ENCODE measurements at regions not wholly inside any gene's neighbourhood (a gene's known extent, or its start where the extent isn't known, plus 50 kb on each side); places are given as distances from the start of the nearest gene placed in this dataset.

- no peak for DNase-seq
Observed at GRCh38 chr21:43348170-43348766, 78.7 kb downstream of the SIK1 start.

GRCh38 chr21:43347461-43348169 is 79.3 kb downstream of the SIK1 start:
- DNase-seq = no peak

DNA sequence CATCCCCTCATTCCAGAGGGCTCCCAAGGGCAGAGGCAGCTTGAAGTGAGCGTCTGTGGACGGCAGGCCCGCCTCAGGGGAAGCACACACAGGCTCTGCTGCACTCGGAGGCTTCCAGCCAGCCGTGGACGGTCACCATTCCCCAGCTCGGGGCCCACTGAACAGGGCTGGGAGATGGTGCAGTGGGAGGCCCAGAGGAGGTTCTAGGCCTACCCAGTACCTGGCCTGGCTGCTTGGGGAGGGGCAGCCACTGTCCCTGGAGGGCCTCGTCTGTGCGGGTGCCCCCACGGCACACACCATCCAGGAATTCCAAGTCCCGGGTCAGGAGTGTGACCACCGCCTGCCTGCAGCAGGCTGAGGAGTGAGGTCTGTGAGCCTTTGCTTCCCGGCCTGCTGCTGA is 80.4 kb downstream of the SIK1 start:
- DNase-seq = no peak

GRCh38 chr21:43345746-43346409 is 81.1 kb downstream of the SIK1 start:
- no peak for DNase-seq

- DNase-seq = no peak
Observed at GRCh38 chr21:43345046-43345745, 81.7 kb downstream of the SIK1 start.

- DNase-seq = no peak
Observed at GRCh38 chr21:43343992-43344886, 82.7 kb downstream of the SIK1 start.

DNA sequence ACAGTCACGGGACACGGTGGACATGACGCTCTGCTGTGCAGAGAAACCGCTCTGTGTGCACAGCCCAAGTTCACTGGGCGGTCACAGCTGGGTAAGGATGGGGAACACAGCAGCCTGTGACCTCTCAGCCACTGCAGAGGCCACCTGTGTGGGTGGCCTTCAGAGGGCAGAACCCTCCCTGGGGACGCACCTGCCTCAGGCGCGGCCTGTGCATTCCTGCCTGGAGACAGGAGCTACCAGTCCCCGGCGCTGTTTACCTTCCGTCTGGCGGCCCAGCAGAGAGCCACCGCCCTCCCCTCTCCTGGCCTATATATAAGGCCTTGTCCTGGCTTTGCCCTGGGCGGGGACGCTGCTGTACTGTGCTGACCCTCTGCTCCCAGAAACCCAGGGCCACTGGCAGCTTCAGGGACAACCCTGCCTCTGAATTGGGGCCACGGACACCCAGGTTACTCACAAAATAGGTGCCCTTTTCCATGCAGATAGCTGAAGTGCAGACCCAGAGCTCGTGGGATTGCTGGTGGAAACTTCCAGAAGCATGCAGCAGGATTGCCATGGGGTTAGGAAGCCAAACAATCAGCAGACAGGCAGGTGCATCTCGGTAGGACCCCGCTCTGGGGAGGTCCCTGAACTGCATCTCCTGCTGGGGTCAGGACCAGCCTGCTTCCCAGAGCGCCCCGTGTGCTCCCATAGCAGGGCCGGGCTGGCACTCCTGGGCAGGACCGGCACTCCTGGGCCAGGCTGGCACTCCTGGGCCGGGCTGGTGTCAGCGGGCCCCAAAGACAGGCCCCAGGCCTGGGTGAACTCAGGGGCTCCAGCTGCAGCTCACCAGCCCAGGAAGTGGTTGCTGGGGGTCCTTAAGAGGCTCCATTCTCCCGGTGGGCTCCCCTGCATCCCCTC is 83.6 kb downstream of the SIK1 start:
- DNase-seq = no peak

GRCh38 chr21:43342301-43342881 is 84.5 kb downstream of the SIK1 start:
- DNase-seq = no peak

GRCh38 chr21:43341378-43342161 is 85.4 kb downstream of the SIK1 start:
- DNase-seq = no peak

- no peak for DNase-seq
Observed at GRCh38 chr21:43340491-43341377, 86.2 kb downstream of the SIK1 start.

DNA sequence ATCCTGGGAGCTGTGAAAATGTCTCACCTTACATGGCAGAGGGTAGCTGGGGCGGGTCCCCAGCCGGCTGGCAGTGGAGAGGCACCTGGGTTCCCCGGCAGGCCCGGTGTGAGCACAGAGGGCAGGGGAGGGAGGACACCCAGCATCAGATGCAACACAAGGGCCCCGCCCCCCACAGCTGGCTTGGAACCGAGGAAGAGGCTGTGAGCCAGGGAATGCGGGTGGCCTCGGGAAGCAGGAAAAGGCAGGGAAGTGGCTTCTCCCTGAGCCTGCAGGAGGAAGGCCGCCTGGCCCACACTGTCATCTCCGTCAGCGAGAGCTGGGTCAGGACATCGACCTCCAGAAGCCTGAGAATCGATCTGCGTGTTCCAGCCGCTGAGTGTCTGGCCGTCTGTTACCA is 87.3 kb downstream of the SIK1 start:
- DNase-seq = no peak

DNA sequence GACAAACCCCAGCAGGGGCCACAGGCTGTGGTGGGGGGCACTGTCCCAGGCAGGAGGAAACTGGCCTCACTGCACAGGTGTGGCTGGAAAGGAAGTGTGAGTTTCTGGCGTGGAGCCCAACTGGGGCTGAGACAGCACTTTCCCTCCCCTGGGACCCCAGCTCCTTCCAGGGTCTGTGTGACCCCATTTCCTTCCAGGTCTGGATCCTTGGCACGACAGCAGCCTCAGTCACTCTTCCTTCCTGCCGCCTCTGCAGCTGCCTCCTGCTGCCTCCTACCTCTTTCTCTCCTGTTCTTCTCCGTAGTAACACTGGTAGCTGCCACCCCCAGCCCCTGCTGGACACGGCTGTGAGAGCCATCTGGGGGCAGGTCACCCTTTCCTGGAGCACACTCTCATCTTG is 88.0 kb downstream of the SIK1 start:
- DNase-seq = no peak

GRCh38 chr21:43337901-43338655 is 88.9 kb downstream of the SIK1 start:
- DNase-seq = no peak

DNA sequence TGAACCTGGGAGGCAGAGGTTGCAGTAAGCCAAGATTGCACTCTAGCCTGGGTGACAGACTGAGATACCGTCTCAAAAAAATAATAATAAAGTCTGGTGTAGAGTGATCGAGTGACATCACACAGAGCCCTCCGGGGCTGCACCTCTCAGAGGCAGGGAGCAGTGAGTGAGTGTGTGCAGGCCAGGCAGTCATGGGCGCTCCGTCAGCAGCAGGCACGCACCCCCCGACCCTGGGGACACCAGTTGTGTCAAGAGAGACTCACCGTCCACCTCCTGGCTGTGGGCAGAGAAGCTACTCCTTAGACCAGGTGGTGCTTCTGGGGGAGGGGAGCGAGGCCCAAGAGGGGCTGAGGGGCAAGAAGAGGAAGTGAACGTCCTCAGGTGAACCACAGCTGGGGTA is 91.8 kb downstream of the SIK1 start:
- DNase-seq = no peak

DNA sequence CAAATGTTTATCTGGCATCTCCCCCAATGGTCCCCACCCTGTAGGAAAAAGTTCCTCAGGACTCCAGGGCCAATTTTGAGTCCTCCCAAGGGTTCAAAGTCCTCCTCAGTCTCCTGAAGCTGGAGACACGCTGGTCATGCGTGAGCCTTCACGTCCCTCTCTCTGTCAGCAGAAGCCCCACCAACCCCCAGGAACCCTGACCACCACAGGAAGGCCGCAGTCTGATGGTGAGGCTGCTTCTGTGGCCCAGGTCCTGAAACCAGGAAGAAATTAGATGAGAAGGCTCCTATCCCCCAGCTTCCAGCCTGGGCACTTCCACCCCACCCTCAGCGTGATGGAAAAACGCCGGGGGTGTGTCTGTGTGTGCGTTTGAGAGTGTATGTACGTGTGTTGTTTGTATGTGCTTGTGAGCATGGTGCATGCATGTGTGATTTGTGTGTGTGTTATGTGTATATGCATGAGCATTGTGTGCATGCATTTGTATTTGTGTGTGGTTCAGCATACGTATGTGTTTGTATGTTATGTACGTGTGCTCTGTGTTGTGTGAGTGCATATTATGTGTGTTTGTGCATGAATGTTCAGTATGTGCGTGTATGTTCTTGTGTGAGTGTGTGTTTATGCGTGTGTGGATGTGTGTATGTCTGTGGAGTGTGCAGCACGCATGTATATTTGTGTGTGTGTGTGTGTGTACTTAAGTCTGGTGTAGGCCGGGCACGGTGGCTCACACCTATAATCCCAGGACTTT is 92.5 kb downstream of the SIK1 start:
- DNase-seq = no peak

DNA sequence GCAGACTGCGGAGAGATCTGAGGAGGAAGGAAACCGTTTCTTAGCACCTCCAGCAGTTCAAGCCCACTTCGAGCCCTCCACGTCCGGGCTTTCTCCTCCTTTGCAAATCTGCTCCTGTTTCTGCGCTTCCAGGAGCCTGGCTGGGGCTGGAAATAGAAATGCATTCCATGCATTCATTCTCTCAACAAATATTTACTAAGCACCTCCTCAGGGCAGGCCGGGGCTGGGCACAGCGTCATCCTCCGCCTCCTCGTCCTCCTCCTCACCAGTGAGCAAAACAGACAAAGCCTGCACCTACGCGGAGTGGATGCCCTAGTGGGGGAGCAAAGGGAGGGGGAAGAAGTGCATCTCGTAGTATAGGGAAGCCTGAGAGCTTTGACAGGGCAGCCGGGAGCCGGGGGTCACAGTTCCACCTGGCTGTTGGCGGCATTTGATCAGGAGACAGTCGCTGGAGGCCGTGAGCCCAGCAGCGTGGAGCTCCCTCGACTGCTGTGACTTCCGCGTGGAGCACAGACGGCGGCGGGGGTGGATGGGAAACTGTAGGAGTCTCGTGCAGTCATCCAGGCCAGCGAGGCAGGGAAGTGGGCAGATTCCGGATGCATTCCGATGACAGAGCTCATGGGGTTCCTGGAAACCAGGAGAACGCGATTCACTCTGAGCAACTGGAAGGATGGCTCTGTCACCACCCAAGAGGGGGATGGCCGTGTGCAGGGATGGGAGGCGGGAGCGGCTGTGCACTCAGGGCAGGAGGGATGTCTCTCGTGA is 93.5 kb downstream of the SIK1 start:
- peak; percentile 64 for DNase-seq

DNA sequence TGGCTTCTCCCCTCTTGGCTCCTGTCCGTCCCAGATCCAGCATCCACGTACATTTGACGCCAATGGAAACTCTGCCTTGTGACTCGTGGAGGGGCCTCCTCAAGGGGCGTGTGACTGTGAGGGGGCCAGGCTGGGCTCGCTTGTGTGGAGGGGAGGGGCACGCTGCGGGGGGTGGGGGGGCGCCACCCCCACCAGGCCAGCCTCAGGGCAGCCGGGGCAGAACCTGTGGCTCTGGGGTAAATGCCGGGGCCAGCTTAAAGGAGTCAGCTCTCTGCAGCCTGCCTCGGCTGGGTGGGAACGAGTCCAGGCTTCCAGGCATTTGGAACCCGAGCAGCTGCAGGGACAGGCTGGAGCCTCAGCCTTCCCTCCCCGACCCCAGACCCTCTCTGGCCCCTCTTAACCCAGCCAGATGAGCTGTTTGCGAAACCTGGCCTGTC is 94.1 kb downstream of the SIK1 start:
- no peak for DNase-seq
